ENCODE measurements at regions not wholly inside any gene's neighbourhood (a gene's known extent, or its start where the extent isn't known, plus 50 kb on each side); places are given as distances from the start of the nearest gene placed in this dataset.

DNA sequence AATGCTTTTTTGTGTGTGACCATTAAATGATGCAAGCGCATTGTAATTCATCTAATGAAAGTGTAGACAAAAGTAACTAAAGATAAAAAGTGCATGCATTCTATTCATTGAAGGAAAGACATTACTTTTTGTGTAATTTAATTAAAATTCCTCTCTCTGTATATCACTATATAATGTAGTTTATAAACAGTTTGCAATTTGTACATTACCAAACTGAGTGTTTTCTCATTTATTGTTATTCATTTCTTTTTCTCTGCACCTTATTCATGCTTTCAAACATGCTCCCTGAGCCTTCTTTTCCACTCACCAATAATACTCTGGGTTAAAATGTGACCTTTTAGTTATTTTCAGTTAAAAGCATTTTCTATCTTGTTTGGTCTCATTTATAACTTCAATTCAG, 713.7 kb upstream of the AADAT start:
- DNase-seq (ENCODE audit: low read depth in 1 of 2, low spot score in 2 of 2) (no peak), FAIRE-seq (no peak)
- Histone ChIP-seq H4K8ac (ENCODE audit: extremely low read depth, insufficient read depth, low read length) (no peak overlapping the region), H3K79me1 (ENCODE audit: low read depth, low read length) (no peaks in the 10 kb centered on the region), H3K18ac (ENCODE audit: extremely low read depth, low read length) (no peak overlapping the region), H3K14ac (ENCODE audit: insufficient read length) (no peak overlapping the region), H3K56ac (replicated peaks; ENCODE audit: insufficient read length, low read depth, low read length) (no peak overlapping the region), H3K27me3 (replicated peaks in 1 of 4; ENCODE audit: control insufficient read depth in 3 of 4, extremely low read depth in 1 of 4, insufficient read depth in 3 of 4, low read length in 3 of 4) (no peaks in the 10 kb centered on the region), H3K4me2 (ENCODE audit: insufficient read depth in 1 of 2, low read depth in 2 of 2, low read length in 2 of 2) (no peak overlapping the region), H3K9ac (replicated peaks in 1 of 4; ENCODE audit: extremely low read depth in 1 of 4, low read depth in 3 of 4, low read length in 3 of 4) (no peak overlapping the region), H3K79me2 (ENCODE audit: control insufficient read depth in 1 of 2, insufficient read depth in 2 of 2, low read length in 2 of 2) (no peaks in the 10 kb centered on the region), H3K27ac (ENCODE audit: low read depth, low read length) (no peak overlapping the region), H3K9me3 (ENCODE audit: insufficient read depth in 2 of 2, low read depth in 1 of 2, low read length in 1 of 2) (no peaks in the 10 kb centered on the region), H3K4me1 (replicated peaks in 1 of 4; ENCODE audit: control insufficient read depth in 3 of 4, insufficient read depth in 4 of 4, low read length in 3 of 4) (no peaks in the 10 kb centered on the region), H4K20me1 (replicated peaks in 1 of 2; ENCODE audit: control insufficient read depth in 1 of 2, insufficient read depth in 2 of 2, low read length in 2 of 2) (no peaks in the 10 kb centered on the region), H4K91ac (replicated peaks; ENCODE audit: insufficient read length, low read length) (no peak overlapping the region), H4K5ac (ENCODE audit: insufficient read length, low read depth, low read length) (no peak overlapping the region), H3K36me3 (ENCODE audit: control insufficient read depth in 2 of 4, insufficient read depth in 4 of 4, low read length in 3 of 4) (no peaks in the 10 kb centered on the region), H2AK5ac (ENCODE audit: low read depth, low read length) (no peak overlapping the region), H2BK15ac (ENCODE audit: low read length) (no peak overlapping the region), H3K4ac (replicated peaks; ENCODE audit: insufficient read length, low read depth, low read length) (no peak overlapping the region), H2BK5ac (ENCODE audit: low read depth, low read length) (no peak overlapping the region), H3K23ac (ENCODE audit: insufficient read length) (no peak overlapping the region), H2BK120ac (replicated peaks; ENCODE audit: low read depth, low read length) (no peak overlapping the region), H2BK12ac (ENCODE audit: low read depth, low read length) (no peak overlapping the region), H2AFZ (ENCODE audit: low read length) (no peak overlapping the region), H3K23me2 (ENCODE audit: low read depth, low read length) (no peaks in the 10 kb centered on the region), H2BK20ac (ENCODE audit: low read length) (no peak overlapping the region), H3K4me3 (ENCODE audit: extremely low read depth in 1 of 4, insufficient read depth in 2 of 4, low read depth in 3 of 4, low read length in 4 of 4) (no peak overlapping the region)
- ChIA-PET CTCF (ENCODE audit: partially characterized antibody) (no interaction called here), POLR2A (ENCODE audit: partially characterized antibody) (no interaction called here)
- 97% methylated on average over 1 of the region's 1 CpG; no CpG with 5 or more reads in 1 of the 2 experiments for WGBS, 2 experiments (ENCODE audit: extremely low coverage in 1 of 2, insufficient coverage in 1 of 2, insufficient read length in 1 of 2, insufficient replicate concordance in 2 of 2, low coverage in 1 of 2, low lambda C conversion rate in 2 of 2, missing lambda C conversion rate in 1 of 2)
- no peak for TF ChIP-seq RBBP5 (IDR thresholded peaks at IDR 0.05; ENCODE audit: borderline replicate concordance, low read depth, low read length)
- TF ChIP-seq GABPA (IDR thresholded peaks at IDR 0.05; ENCODE audit: borderline replicate concordance, insufficient read depth, low read length), result no peak
- no peak for TF ChIP-seq SIX5 (IDR thresholded peaks at IDR 0.05; ENCODE audit: low read depth, low read length)
- no peak for TF ChIP-seq JUN (IDR thresholded peaks at IDR 0.05; ENCODE audit: low read depth, low read length)
- TF ChIP-seq, protein P1, sequence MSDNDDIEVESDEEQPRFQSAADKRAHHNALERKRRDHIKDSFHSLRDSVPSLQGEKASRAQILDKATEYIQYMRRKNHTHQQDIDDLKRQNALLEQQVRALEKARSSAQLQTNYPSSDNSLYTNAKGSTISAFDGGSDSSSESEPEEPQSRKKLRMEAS (IDR thresholded peaks at IDR 0.05), result no peak
- TF ChIP-seq EP300 (IDR thresholded peaks at IDR 0.05; ENCODE audit: borderline replicate concordance in 1 of 2, low read depth in 2 of 2, low read length in 2 of 2), result no peak
- TF ChIP-seq CBX8 (IDR thresholded peaks at IDR 0.05; ENCODE audit: borderline replicate concordance, low read depth, low read length), result no peak
- TF ChIP-seq CREB1 (IDR thresholded peaks at IDR 0.05), result no peak
- TF ChIP-seq TAF7 (optimal IDR thresholded peaks at IDR 0.05; ENCODE audit: borderline replicate concordance, low read depth, low read length), result no peak
- no peak for TF ChIP-seq RFX5 (IDR thresholded peaks at IDR 0.05; ENCODE audit: borderline replicate concordance, low read depth, low read length)
- TF ChIP-seq TBP (IDR thresholded peaks at IDR 0.05; ENCODE audit: low read depth, low read length), result no peak
- TF ChIP-seq POLR2A (IDR thresholded peaks at IDR 0.05; ENCODE audit: control extremely low read depth in 1 of 2, low read depth in 2 of 2, low read length in 2 of 2), result no peak
- no peak for TF ChIP-seq RAD21 (IDR thresholded peaks at IDR 0.05 in 1 of 2, conservative IDR thresholded peaks at IDR 0.05 in 1 of 2; ENCODE audit: low read depth in 2 of 2, low read length in 2 of 2)
- no peak for TF ChIP-seq RNF2 (IDR thresholded peaks at IDR 0.05; ENCODE audit: borderline replicate concordance, low read depth, low read length, missing control alignments, poor library complexity, severe bottlenecking)
